DMS53 (cell line): ENCODE measurements at regions not wholly inside any gene's neighbourhood (a gene's known extent, or its start where the extent isn't known, plus 50 kb on each side); places are given as distances from the start of the nearest gene placed in this dataset.
A peak's percentile ranks its signal among the peaks of the same experiment; 100 is the strongest.
"Not testable (repeated sequence)": the region's sequence is repeated elsewhere in the genome, so short reads cannot be mapped to it uniquely, and the experiment has no call there.

Experiments
- DNase-seq: peaks from one replicate; lab custom pipeline; 2025; lab: John Stamatoyannopoulos, UW

DNA sequence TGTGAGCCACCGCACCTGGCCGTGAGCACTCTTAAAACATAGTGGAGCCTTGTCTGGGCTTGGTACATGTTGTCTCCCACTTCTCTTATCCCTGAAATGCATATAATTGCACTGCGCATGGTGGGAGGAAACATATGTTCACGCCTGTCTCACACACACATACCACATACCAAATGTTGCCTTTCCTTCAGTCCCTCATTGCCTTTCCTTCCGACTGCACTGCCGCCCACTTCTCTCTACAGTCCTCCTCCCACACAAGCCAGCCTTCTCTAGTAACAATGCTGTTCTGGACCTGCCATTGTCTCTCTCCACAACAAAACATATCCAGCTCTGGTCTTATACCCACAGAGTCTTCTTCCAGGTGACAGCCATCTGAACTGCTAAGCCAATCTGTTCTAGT, 88.3 kb upstream of the PTHLH start:
- DNase-seq = no peak

DNA sequence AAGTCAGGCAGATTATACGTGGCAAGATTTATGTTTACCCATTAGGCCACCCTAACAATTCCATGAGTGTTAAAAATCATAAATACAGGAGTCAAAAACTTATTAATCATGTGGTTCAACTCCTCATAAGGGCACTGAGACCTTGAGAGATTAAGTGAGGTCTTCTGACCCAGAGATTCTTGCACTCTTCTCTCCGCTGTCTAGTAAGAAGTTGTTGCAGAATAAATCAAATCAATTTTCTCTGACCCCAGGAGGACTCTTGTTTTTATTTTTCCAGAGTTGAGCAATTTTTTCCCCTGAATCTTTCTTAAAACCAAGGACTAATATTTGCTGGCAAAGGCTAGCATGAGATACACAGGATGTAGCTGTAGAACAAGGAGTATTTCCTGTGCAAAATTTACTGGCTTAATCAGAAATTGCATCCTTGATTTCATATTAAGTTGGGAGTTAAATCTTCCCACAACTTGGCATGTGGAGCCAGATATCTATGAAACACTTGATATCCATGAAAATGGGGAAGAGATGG, 90.9 kb upstream of the PTHLH start:
- DNase-seq = no peak

DNA sequence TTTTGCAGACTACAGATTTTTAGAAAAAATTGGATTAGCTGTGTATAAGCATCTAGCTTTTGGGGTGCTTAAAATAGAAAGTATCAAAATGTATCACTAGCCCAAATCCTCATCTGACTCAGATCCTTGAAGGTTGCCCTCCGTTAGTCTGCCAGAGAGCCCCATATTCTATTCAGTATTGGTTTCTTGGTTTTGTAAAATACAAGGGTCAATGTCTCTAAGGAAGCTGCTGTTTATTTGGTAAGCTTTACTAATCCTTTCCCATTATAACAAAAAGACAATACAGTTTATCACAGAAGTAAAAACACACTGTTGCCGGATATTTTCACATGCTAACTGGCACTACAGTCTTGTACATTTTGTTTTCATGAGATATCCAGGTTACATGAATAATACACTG, 92.8 kb upstream of the PTHLH start:
- no peak for DNase-seq

DNA sequence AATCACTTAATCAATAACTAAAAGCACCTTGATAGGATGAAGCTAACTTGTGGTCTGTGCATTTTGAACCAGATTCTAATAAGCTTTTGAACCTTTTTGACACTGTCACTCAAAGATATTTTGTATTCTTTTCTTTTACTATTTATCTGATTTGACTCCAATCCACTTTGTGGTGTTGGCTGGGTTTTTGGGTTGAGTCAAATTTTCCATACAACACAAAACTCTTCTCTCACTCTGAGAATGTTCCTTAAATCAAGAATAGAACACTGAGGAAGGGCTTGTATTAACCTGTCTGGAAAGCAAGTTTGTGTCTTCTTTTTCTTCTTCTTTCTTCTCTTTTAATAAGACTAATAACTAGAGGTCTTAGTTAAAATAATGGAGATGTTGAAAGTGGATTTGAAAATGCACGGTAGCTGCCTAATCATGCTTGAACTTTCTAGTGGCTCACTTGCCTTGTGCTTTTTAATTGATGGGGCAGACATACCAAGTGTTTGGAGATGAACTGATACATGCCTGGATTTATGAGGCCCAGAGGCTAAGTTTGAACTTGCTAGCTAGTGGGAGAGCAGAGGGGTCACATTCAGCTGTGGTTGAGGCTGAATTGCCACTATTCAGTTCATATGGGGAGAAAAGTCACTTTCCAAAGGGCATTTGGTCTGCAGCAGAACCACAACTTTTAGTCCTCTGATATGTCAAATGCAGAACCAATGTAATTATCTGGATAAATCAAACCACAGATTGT, 93.5 kb upstream of the PTHLH start:
- no peak for DNase-seq

DNA sequence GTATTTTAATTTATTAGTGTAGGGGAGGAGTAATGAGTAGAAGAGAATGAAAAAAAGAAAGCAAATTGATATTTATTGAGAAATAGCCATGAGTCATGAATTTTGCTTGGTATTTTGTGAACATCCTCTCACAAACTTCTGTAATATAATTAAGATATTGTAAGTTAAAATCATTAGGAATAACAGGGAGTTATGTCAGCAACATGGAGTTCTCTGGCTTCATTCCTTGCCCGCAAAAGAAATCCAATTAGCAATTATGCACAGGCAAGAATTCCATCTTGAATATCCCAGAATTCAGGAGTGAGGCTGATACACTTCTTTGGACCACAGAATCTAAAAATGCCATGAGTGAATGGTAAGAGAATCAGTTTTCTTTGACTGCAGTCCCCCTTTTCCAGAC, 94.3 kb upstream of the PTHLH start:
- no peak for DNase-seq

DNA sequence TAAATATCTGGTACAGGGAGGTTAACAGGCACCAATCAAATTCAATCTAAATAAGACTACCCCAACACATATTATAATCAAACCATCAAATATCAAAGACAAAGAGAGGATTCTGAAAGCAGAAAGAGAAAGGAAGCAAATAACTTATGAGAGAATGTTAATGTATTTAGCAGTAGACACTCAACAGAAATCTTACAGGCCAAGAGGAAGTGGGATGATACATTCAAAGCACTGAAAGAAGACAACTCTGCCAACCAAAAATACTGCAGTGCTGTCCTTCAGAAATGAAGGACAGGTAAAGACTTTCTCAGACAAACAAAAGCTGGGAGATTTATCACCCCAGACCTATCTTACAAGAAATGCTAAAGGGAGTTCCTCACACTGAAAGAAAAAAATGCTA, 95.9 kb upstream of the PTHLH start:
- no peak for DNase-seq

DNA sequence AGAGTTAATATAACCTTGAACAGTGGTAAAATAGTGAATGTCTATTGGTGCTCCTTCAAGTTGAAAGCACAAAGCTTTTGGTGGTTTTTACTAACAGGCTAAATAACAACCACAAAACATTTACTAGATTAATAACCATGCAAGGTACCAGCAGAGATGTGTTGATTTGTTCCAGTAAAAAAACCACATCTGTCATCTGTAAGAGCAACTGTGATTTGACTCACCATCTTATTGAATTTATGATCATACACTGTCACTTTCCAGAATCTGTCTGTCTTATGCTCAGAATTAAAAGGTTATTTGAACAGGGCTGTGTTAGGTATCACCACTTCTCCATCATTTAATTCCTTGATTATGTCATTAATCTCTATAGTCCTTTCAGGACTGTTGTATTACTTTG, 107.0 kb upstream of the PTHLH start:
- no peak for DNase-seq

DNA sequence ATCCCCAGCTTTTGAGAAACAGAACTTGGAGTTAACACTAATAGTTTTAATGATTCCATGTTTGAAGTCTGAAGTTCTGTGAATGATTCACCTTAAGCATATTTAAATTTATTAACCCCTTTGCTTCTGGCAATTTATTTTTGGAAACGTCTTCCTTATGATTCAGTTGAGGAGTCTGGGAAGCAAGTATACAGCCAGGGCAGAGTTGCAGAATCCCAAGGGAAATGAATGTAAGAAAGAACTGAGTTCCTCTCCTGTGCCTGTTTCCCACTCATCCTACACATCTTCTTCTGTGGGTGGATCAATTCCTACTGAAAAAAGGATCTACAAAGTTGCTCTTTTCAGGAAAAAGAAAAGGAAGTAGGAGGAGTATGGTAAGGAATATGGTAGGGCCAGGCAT, 108.2 kb upstream of the CCDC91 start:
- no peak for DNase-seq

DNA sequence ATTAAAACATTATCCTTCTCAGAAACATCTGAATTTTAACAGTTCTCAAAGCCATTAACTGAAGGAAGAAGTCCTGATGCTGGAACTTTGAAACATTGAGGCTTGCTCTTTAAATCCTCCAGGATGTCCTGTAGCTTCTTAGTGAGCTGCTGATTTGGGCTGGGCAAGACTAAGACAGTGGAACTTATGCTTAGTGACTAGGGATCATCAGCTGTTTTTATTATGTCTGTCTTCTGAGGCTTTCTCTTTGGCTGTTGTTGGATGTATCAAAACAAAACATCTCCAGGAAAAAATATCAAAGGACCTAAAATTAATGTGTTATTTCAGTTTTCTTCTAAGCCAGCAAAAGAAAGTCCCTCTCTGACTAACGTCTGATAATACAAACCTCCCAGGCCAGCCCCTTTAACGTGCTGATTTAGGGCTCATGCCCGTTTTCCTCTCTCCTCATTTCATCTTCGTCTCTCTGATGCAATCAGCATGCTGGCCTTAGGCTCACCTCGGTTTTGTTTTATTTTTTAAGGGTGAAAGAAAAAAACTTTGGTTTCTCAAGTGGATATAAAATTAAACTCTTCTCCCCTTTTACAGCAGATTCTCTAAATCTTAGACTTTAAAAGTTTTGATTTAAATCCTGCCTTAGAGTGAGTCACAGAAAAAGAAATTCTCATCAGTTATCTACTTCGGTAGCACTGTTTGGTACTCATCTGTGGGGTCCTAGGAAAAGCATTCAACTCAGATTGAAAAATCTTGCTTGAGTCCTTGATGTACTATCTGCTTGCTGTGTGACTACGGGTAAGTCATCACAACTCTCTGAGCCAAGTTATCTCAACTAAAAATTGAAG, 106.2 kb upstream of the CCDC91 start:
- no peak for DNase-seq

DNA sequence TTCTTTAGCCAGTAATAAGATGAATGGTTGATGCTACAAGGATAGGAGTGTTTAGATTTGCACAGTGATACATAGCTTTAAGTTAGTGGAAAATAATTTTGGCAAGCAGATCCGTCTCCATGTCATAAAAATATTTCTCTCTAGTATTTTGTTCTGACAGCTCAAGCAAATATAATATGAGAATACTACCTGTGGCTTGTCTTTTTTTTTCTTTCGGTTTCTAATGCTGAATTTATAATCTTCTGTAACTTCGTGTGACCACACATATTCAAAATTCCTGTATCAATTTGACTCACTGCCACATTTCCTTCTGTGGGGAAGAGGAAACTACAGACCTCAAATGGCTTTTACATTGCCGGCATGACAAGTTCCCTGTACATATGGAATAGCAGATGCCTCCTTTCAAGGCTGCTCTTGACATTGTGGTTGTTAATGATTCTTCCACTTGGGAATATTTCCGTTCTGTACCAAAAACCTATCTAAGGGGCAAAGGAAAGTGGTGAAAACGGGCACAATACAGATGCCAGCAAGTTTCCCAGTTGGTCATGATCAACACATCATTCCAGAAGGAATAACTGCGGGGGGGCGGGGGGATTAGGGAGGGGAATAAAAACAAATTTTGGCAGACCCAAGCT, 103.6 kb upstream of the CCDC91 start:
- no peak for DNase-seq

DNA sequence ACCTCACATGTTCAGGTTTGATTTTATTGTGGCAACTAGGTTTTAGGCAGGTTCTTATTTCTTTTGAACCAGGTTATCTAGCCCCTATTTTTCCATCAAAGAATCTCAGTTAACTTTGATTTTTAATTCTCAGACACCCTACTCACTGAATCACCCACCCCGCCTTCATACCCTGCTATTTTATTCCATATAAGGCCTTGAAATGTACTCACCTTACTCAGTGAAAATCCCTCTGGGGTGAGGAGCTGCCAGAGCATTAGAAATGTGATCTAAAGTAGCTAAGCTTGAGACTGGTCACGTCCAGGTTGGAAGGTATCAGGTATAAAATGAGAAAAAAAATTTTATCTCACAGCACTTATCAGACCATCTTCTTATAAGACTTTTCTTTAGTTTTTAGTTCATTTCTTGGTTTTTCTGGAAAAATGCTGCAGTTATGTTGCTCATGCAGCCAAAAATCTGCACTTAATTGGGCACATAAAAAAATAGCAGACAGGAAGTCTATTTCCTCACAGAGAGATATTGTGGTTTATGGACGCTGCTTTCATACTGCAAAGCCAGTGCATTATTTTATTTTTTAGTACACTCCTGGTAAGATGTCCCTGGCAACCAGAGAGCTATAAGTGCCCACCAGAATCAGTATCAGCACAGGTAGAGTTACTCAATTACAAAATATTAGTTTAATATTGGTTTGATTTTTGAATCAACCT, 101.5 kb upstream of the CCDC91 start:
- DNase-seq = no peak

DNA sequence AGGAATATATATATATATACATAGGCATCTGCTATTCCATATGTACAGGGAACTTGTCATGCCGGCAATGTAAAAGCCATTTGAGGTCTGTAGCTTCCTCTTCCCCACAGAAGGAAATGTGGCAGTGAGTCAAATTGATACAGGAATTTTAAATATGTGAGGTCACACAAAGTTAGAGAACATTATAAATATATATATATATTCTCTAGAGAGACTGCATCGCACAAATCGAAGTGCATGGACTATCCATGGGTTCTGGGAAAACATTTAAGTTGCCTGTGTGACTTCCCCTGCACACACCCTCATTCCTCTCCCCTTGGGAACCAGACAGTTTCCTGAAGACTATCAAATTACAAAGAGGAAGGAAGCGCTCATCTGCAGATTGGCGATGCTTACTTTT, 100.9 kb upstream of the CCDC91 start:
- DNase-seq = peak; percentile 25

DNA sequence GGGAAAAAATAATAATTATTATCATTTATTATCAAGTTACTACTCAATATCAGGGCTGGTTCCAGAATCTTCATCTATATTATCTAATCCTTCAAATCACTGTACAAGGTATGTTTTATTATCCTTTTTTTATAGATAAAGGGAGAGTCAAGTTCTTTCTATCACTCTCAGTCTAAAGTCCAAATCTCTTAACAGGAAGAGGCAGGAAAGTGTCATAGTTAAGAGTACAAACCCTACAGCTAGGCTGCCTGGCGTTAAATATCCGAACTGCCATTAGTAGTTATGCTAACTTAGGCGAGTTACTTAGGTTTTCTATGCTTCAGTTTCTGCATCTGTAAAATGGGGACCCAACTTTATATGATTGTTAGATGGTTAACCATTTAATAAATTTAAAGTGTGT, 99.4 kb upstream of the CCDC91 start:
- DNase-seq = no peak

DNA sequence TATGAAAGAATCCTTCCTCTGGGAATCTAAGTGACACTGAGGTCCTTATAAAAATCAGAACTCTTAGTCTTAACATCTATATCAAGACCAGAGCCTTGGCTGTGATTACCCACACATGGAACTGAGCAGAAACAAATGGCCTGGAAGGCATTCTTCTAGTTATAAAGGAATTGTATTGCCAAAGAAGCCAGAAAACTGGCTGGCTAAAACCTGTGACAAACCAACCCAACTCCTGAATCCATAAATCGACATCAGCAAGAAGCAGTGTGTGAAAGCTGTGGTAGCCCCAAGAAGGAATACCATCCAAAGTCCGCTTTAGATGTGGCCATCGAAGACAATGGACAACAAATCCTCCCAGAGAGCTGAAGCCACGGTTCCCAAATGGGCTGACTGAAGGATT, 97.9 kb upstream of the CCDC91 start:
- no peak for DNase-seq

DNA sequence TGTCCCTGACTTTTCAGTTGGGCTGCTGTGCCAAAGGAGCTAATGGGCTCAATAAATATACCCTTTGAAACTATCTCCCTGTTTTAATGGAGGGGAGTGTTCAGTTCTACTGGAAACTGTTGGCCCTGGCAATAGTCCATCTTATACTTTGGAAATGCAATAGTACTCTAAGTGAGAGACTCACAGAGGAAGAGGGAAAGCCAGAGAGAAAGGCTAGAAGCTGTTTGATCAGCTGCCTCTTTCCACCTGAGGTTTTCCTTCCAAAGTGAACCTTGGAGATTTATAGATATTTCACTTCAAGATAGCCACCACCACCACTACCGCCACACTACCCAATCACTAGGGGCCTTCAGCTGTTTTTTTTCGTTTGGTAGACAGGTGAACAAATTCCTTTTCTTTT, 93.6 kb upstream of the CCDC91 start:
- DNase-seq = peak; percentile 37

DNA sequence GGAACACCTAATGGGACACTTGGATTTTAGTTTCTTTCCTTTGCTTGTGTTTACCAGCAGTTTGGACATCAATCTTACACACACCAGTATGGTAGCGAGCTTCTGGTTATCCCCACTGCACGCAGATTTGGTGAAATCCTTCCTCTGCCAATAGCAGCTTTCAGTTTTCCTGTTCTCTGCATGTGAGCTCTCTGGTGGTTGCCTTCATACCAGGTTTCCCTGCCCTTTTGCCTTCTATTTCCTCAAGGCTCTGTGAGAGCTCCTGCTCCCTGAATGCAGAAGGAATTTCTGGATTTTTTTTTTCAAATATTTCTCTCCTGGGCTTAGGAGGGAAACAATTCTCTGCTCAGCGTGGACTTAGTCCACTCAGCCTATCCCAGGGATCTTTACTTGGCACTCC, 93.0 kb upstream of the CCDC91 start:
- peak; percentile 31 for DNase-seq

DNA sequence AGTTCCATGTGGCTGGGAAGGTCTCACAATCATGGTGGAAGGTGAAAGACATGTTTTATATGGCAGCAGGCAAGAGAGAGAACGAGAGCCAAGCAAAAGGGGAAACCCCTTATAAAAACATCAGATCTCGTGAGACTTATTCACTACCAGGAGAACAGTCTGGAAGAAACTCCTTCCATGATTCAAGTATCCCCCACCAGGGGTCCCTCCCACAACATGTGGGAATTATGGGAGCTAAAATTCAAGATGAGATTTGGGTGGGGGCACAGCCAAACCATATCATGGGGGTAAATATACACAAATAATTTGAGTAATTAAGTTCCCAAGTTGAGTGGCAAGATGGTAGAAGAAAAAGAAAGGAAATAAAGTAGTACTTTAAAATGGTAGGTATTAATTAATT, 91.0 kb upstream of the CCDC91 start:
- DNase-seq = not testable (repeated sequence)

DNA sequence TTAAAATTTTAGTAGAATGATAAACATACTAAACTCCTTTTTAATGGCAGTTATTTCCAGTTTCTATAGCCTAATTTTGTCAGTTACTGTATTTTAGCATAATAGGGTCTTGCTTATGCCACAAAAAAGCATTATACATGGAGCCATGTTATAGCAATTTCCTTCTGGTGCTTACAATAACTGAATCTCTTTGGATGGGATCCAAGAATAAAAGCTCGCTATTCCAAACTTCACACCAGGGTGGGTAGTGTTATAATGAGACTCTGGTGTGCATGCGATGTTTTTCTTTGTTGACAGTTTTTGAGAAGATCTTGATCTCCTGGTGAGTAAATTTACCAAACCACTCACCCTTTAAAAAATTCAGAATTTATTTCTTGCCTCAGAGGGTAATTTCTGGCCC, 90.4 kb upstream of the CCDC91 start:
- DNase-seq = no peak

DNA sequence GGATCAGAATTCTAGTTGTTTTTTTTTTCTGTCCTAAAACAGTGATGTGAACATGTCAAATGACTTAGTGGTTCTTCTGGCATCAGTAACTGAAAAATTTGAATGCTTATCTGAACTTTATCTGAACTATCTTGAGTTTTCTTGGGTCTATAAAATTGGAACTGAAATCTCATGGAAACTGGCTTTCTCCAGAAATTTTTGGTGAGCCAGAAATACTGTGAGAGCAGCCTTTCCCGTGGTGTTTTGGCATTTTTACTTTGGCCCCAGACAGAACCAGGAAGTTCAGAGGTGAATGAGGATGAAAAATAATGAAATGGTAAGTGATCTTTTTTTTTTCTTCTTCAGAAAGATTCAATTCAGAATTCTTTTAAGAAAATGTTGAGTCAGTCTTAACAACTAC, 89.5 kb upstream of the CCDC91 start:
- DNase-seq = no peak

DNA sequence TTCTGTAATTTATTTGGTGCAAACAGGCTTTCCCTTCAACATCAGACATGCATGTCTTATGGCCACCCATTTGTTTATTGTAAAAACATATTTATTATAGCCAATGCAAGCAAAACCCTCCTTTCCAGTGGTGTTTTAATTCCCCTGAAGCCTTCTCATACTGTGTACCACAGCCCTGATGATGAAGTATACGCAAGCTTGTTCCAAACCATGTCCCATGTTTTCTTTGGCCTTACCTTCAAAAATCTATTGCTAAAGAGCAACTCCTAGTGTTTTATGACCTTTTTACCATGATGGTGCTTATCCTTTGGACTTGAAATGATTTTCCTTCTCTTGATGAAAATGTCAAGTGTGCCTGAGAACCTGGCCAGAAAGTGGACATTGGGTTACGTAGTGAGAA, 85.9 kb upstream of the CCDC91 start:
- no peak for DNase-seq

DNA sequence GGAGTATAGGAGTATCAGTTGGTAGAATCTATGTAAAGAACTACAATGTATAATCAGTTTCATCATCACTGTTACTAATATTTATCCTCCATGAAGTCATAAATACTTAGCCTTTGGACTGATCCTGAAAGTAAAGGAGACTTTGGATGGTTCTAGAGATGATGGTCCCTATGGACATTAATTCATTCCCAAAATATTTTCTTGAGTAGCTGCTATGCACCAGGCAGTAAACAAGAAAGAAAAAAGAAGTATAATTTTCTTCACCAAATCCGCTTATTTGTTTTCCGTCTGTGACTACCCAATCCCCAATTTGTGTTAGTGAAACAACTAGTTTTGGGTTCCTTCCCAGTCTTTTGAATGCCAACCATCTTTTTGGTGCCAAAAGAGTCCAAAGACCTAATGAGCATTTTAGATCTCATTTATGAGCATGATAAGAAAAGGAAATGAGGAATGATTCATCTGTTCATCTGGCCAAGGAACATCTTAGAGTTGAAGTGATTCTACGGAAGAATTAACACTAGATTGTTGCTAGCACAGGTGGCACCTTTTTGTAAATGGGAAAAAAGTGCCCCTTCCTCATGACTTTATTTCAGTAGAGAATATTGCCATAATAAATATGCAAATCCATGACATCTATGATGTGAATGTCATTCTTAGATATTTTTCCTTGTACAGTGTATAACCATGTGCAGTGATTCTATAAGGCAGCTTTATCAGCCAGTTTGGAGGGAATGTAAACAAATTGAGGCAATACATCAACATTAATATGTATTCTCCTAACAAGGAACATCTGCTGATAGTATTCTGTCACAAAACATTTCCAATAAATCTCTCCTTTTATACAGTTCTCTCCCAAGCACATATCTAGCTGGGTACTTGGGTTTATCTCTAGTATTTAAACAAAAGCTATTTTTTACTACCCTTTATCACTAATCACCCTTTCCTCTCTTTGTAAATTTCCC, 85.1 kb upstream of the CCDC91 start:
- no peak for DNase-seq
